Pons (tissue), 1 donor: ENCODE measurements at regions not wholly inside any gene's neighbourhood (a gene's known extent, or its start where the extent isn't known, plus 50 kb on each side); places are given as distances from the start of the nearest gene placed in this dataset.
A peak's percentile ranks its signal among the peaks of the same experiment; 100 is the strongest.

Experiments
- DNase-seq: peaks from one replicate; pipeline ENCODE4 v3.0.0-alpha.2; 2016; ENCODE audit warnings: low spot score

GRCh38 chr2:156845806-156846558 lies 409.8 kb downstream of the GPD2 start:
- no peak for DNase-seq

GRCh38 chr2:156852210-156852609 lies 405.3 kb upstream of the GALNT5 start:
- no peak for DNase-seq

GRCh38 chr2:156852681-156853080 lies 404.8 kb upstream of the GALNT5 start:
- no peak for DNase-seq

- no peak for DNase-seq
These were observed 393.2 kb upstream of the GALNT5 start for GRCh38 chr2:156864325-156864724.

- no peak for DNase-seq
These were observed 392.8 kb upstream of the GALNT5 start for GRCh38 chr2:156864753-156865152.

- DNase-seq = no peak
These were observed 390.3 kb upstream of the GALNT5 start for GRCh38 chr2:156867201-156867600.

- DNase-seq = no peak
These were observed 382.8 kb upstream of the GALNT5 start for GRCh38 chr2:156874707-156875106.

GRCh38 chr2:156883804-156884203 lies 373.7 kb upstream of the GALNT5 start:
- no peak for DNase-seq

GRCh38 chr2:156884216-156884615 lies 373.3 kb upstream of the GALNT5 start:
- DNase-seq = no peak

GRCh38 chr2:156890529-156891148 lies 366.9 kb upstream of the GALNT5 start:
- DNase-seq = no peak

- DNase-seq = no peak
These were observed 365.9 kb upstream of the GALNT5 start for GRCh38 chr2:156891609-156892008.

GRCh38 chr2:156892467-156893281 lies 364.8 kb upstream of the GALNT5 start:
- DNase-seq = peak; percentile 60

GRCh38 chr2:156896294-156896693 lies 361.2 kb upstream of the GALNT5 start:
- no peak for DNase-seq

- DNase-seq = no peak
These were observed 360.0 kb upstream of the GALNT5 start for GRCh38 chr2:156897548-156897947.

- no peak for DNase-seq
These were observed 356.0 kb upstream of the GALNT5 start for GRCh38 chr2:156901373-156902031.

- DNase-seq = no peak
These were observed 354.2 kb upstream of the GALNT5 start for GRCh38 chr2:156903335-156903734.

GRCh38 chr2:156907806-156908205 lies 349.7 kb upstream of the GALNT5 start:
- no peak for DNase-seq

GRCh38 chr2:156908825-156909224 lies 348.7 kb upstream of the GALNT5 start:
- no peak for DNase-seq

GRCh38 chr2:156909983-156910382 lies 347.5 kb upstream of the GALNT5 start:
- no peak for DNase-seq

GRCh38 chr2:156915332-156915731 lies 342.2 kb upstream of the GALNT5 start:
- DNase-seq = no peak

- no peak for DNase-seq
These were observed 339.1 kb upstream of the GALNT5 start for GRCh38 chr2:156918410-156918809.

- DNase-seq = no peak
These were observed 327.1 kb upstream of the GALNT5 start for GRCh38 chr2:156930423-156930822.
